HG02884 (cell line): ENCODE measurements at regions not wholly inside any gene's neighbourhood (a gene's known extent, or its start where the extent isn't known, plus 50 kb on each side); places are given as distances from the start of the nearest gene placed in this dataset.

Source experiments
- ATAC-seq: cut with Tn5 transposase; IDR thresholded peaks from one replicate; pipeline ENCODE4 v1.9.1; 2021; ENCODE audit warnings: mild to moderate bottlenecking, moderate library complexity; ENCODE audit not compliant: unreplicated experiment

GRCh38 chr21:34192646-34193285 lies 119.4 kb downstream of the MRPS6 start:
- no peak for ATAC-seq

- ATAC-seq, result no peak
Measured at GRCh38 chr21:34195335-34195734, 122.0 kb downstream of the MRPS6 start.

- no peak for ATAC-seq
Measured at GRCh38 chr21:34196996-34197395, 123.6 kb downstream of the MRPS6 start.

- ATAC-seq, result no peak
Measured at GRCh38 chr21:34197561-34197960, 124.2 kb downstream of the MRPS6 start.

- no peak for ATAC-seq
Measured at GRCh38 chr21:34198231-34199120, 125.1 kb downstream of the MRPS6 start.

GRCh38 chr21:34199121-34199910 lies 125.9 kb downstream of the MRPS6 start:
- ATAC-seq, result no peak

- no peak for ATAC-seq
Measured at GRCh38 chr21:34200288-34200905, 127.0 kb downstream of the MRPS6 start.

GRCh38 chr21:34201001-34201400 lies 127.6 kb downstream of the MRPS6 start:
- no peak for ATAC-seq

- no peak for ATAC-seq
Measured at GRCh38 chr21:34201481-34201858, 128.1 kb downstream of the MRPS6 start.

GRCh38 chr21:34202553-34203372 lies 129.4 kb downstream of the MRPS6 start:
- no peak for ATAC-seq

GRCh38 chr21:34203851-34204420 lies 130.6 kb downstream of the MRPS6 start:
- no peak for ATAC-seq

GRCh38 chr21:34204481-34205439 lies 131.4 kb downstream of the MRPS6 start:
- ATAC-seq, result no peak

- ATAC-seq, result no peak
Measured at GRCh38 chr21:34205811-34206571, 132.6 kb downstream of the MRPS6 start.

GRCh38 chr21:34213959-34214358 lies 140.6 kb downstream of the MRPS6 start:
- no peak for ATAC-seq

GRCh38 chr21:34215501-34215900 lies 142.1 kb downstream of the MRPS6 start:
- ATAC-seq, result no peak

- ATAC-seq, result no peak
Measured at GRCh38 chr21:34215911-34216717, 142.7 kb downstream of the MRPS6 start.

GRCh38 chr21:34216718-34217032 lies 143.3 kb downstream of the MRPS6 start:
- no peak for ATAC-seq
